WI38 (cell line): ENCODE measurements at regions not wholly inside any gene's neighbourhood (a gene's known extent, or its start where the extent isn't known, plus 50 kb on each side); places are given as distances from the start of the nearest gene placed in this dataset.

Source experiments
- H3K4me3 ChIP-seq: 2 replicates; pipeline ENCODE4 v1.5.1; 2011; ENCODE audit warnings: low read depth, mild to moderate bottlenecking, control low read depth, low read length
- TF ChIP-seq, protein P1 (sequence below): IDR thresholded peaks from 2 replicates; pipeline ENCODE4 v1.5.1; 2012; ENCODE audit warnings: low read depth, mild to moderate bottlenecking, control low read depth, low read length

DNA sequence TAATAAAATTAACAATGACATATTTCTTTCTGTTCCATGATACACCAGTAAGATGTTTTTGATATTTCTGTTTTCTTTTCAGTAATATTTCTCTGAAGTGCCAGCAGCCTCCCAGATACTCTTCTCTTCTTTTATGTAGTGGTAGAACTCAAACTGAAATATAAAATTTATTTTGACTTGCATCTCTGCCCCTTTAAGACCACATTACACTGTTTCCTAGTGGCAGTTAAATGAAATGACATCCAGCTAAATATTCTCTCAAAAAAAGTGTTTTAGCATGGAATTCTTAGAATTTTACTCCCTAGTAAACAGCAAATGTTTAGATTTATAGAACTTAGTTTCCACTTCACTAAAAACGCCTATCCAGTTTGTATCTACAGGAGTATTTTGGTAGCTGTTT lies 237.2 kb upstream of the MTPN start:
- TF ChIP-seq, protein P1, sequence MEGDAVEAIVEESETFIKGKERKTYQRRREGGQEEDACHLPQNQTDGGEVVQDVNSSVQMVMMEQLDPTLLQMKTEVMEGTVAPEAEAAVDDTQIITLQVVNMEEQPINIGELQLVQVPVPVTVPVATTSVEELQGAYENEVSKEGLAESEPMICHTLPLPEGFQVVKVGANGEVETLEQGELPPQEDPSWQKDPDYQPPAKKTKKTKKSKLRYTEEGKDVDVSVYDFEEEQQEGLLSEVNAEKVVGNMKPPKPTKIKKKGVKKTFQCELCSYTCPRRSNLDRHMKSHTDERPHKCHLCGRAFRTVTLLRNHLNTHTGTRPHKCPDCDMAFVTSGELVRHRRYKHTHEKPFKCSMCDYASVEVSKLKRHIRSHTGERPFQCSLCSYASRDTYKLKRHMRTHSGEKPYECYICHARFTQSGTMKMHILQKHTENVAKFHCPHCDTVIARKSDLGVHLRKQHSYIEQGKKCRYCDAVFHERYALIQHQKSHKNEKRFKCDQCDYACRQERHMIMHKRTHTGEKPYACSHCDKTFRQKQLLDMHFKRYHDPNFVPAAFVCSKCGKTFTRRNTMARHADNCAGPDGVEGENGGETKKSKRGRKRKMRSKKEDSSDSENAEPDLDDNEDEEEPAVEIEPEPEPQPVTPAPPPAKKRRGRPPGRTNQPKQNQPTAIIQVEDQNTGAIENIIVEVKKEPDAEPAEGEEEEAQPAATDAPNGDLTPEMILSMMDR = no peak
- no peak overlapping the region for H3K4me3 ChIP-seq

DNA sequence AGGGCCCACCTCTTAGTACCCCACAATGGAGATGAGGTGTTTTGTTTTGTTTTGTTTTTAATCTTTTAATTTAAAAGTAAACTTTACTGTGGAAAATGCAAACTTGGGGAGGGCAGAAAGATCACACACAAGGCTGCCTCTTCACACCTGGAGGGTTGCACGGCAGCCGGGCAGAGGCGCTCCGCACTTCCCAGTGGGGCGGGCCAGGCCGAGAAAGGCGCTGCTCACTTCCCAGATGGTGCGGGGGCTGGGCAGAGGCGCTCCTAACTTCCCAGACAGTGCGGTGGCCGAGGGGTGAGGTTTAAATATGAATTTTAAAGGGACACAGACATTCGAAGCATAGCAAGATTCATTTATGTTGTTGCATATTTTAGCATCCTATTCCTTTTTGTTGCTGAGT lies 235.9 kb upstream of the MTPN start:
- TF ChIP-seq, protein P1 = no peak
- H3K4me3 ChIP-seq = no peak overlapping the region

GRCh38 chr7:136210664-136211063 lies 233.5 kb upstream of the MTPN start:
- TF ChIP-seq, protein P1 = no peak
- no peak overlapping the region for H3K4me3 ChIP-seq

DNA sequence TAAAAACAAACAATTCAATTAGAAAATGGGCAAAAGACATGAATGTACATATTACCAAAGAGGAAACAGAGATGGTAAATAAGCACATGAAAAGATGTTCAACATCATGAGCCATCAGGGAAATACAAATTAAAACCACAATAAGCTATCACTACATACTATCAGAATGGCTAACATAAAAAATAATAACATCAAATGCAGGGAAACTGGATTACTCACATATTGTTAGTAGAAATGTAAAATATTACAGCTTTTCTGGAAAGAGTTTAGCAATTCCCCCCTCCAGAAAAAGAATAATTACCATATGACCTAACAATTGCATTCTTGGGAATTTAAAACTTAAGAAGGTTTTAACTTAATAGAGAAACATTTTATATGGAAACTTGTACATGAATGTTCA lies 232.9 kb upstream of the MTPN start:
- TF ChIP-seq, protein P1 = no peak
- H3K4me3 ChIP-seq = no peak overlapping the region

DNA sequence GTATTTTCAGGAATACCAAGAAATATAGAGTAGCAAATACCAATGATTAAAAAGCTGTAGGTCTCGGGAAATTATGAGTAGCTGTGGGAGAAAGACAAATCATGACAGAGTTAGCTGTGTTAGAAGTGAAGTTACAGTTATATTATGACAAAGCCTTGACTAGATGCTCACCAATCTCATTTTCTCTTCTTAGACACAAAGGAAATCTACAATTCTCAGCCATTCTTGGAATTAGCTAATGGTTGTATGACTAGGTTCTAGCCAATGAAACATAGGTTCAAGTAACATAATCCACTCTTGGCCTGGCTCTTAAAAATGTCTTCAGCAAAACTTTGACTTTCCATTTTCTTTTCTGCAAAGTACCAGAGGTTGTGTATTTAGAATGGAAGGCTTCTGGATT lies 228.8 kb upstream of the MTPN start:
- H3K4me3 ChIP-seq = no peak overlapping the region
- TF ChIP-seq, protein P1 = no peak

DNA sequence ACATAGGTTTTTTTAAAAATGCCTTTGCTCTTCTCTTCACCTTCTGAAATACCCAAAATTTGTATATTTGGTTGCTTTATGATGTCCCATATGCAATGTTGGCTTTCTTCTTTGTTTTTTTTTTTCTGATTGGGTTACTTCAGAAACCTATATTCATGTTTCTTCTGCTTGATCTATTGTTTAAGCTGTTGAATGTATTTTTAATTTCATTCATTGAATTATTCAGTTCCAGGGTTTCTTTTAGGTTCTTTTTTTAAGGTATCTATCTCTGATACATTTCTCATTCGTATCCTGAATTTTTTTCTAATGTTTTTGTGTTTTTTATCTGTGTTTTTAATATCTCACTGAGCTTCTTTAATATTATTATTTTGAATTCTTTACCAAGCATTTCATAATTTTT lies 221.0 kb upstream of the MTPN start:
- TF ChIP-seq, protein P1 = no peak
- H3K4me3 ChIP-seq = no peak overlapping the region

DNA sequence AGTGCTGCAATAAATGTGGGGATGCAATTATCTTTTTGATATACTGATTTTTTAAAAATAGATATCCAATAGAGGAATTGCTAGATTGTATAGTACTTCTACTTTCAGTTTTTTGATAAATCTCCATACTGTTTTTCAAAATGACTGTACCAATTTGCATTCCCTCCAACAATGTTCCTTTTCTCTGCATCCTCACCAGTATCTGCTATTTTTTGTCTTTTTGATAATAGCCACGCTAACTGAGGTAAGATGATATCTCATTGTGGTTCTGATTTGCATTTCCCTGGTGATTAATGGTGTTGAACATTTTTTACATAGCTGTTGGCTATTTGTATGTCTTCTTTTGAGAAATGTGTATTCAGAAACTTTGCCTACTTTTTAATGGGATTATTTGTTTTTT lies 217.7 kb upstream of the MTPN start:
- TF ChIP-seq, protein P1 = no peak
- no peak overlapping the region for H3K4me3 ChIP-seq
